Right lobe of liver (tissue), 4 donors: ENCODE measurements at regions not wholly inside any gene's neighbourhood (a gene's known extent, or its start where the extent isn't known, plus 50 kb on each side); places are given as distances from the start of the nearest gene placed in this dataset.

Source experiments
- CTCF ChIP-seq, 4 donors: fragments of 200-600 bp in 3 of 4; fragments of 450-650 bp in 1 of 4; IDR thresholded peaks; one replicate each; pipeline versions ENCODE4 v1.5.1 to v1.8.0; 2016 to 2022; ENCODE audit warnings: antibody characterized with exemption in 4 of 4, mild to moderate bottlenecking in 2 of 4
- POLR2A ChIP-seq: fragments of 450-650 bp; IDR thresholded peaks from one replicate; pipeline ENCODE4 v1.6.1; 2017; ENCODE audit warnings: antibody characterized with exemption, mild to moderate bottlenecking
- donor health status: DM: no; HTN: no; CAD: no.
- donor health status: DM: no; HTN: no; CAD: no.
- donor health status: DM: no; HTN: yes; CAD: no.

- TF ChIP-seq CTCF (IDR thresholded peaks at IDR 0.05), result no peak
- no peak for TF ChIP-seq POLR2A
Measured at GRCh38 chr5:122718611-122719010, 56.3 kb upstream of the SNX2 start.
